ENCODE measurements at regions not wholly inside any gene's neighbourhood (a gene's known extent, or its start where the extent isn't known, plus 50 kb on each side); places are given as distances from the start of the nearest gene placed in this dataset.

DNA sequence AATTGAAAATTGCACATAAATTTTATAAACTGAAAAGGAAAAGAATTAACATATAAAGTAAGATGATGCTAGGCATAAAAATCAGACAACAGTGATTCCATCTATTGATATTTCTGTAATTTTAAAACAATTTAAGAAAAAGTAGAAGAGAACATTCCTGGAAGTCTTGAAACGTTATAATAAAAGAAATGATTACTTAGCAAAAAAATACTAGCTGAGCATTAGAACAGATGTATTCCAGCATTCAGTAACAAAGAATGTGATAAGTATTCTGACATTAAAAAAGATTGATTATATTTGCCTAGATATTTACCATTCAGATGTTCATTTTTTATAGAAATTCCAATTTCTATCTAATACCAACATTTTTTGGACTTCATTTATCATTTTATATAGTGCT lies 120.1 kb upstream of the PPP1R9A start:
- peaks cover 0 to 3% (median 0%) of the 10 kb centered on the region in 4 experiments; a peak in 1 of 7 replicates for H3K4me1 ChIP-seq (replicated peaks in 1 of 4; ENCODE audit: control insufficient read depth in 3 of 4, insufficient read depth in 4 of 4, low read length in 3 of 4)
- no peak overlapping the region for H2BK5ac ChIP-seq (ENCODE audit: low read depth, low read length)
- no peak overlapping the region for H2BK120ac ChIP-seq (replicated peaks; ENCODE audit: low read depth, low read length)
- no peak for FAIRE-seq
- 96% methylated on average over 1 of the region's 1 CpG; no CpG with 5 or more reads in 1 of the 2 experiments for whole genome bisulfite sequencing, 2 experiments (ENCODE audit: extremely low coverage in 1 of 2, insufficient coverage in 1 of 2, insufficient read length in 1 of 2, insufficient replicate concordance in 2 of 2, low coverage in 1 of 2, low lambda C conversion rate in 2 of 2, missing lambda C conversion rate in 1 of 2)
- H3K27ac ChIP-seq (ENCODE audit: low read depth, low read length): no peak overlapping the region
- H3K23me2 ChIP-seq (ENCODE audit: low read depth, low read length): no peaks in the 10 kb centered on the region
- POLR2A ChIA-PET (ENCODE audit: partially characterized antibody): no interaction called here
- H3K4me3 ChIP-seq (ENCODE audit: extremely low read depth in 1 of 4, insufficient read depth in 2 of 4, low read depth in 3 of 4, low read length in 4 of 4): no peak overlapping the region
- H4K91ac ChIP-seq (replicated peaks; ENCODE audit: insufficient read length, low read length): no peak overlapping the region
- H2BK15ac ChIP-seq (ENCODE audit: low read length): no peak overlapping the region
- H3K36me3 ChIP-seq (ENCODE audit: control insufficient read depth in 2 of 4, insufficient read depth in 4 of 4, low read length in 3 of 4): no peaks in the 10 kb centered on the region
- no peak overlapping the region for H4K8ac ChIP-seq (ENCODE audit: extremely low read depth, insufficient read depth, low read length)
- no peaks in the 10 kb centered on the region for H3K79me1 ChIP-seq (ENCODE audit: low read depth, low read length)
- H3K4me2 ChIP-seq (ENCODE audit: insufficient read depth in 1 of 2, low read depth in 2 of 2, low read length in 2 of 2): no peak overlapping the region
- H2BK12ac ChIP-seq (ENCODE audit: low read depth, low read length): no peak overlapping the region
- no peak overlapping the region for H2AFZ ChIP-seq (ENCODE audit: low read length)
- DNase-seq (ENCODE audit: low read depth in 1 of 2, low spot score in 2 of 2): no peak
- no peak overlapping the region for H3K9ac ChIP-seq (replicated peaks in 1 of 4; ENCODE audit: extremely low read depth in 1 of 4, low read depth in 3 of 4, low read length in 3 of 4)
- H3K14ac ChIP-seq (ENCODE audit: insufficient read length): no peak overlapping the region
- H3K23ac ChIP-seq (ENCODE audit: insufficient read length): no peak overlapping the region
- no peak overlapping the region for H3K56ac ChIP-seq (replicated peaks; ENCODE audit: insufficient read length, low read depth, low read length)
- no peak overlapping the region for H3K4ac ChIP-seq (replicated peaks; ENCODE audit: insufficient read length, low read depth, low read length)
- CTCF ChIA-PET (ENCODE audit: partially characterized antibody): no interaction called here
- no peak overlapping the region for H4K5ac ChIP-seq (ENCODE audit: insufficient read length, low read depth, low read length)
- no peaks in the 10 kb centered on the region for H4K20me1 ChIP-seq (replicated peaks in 1 of 2; ENCODE audit: control insufficient read depth in 1 of 2, insufficient read depth in 2 of 2, low read length in 2 of 2)
- H2AK5ac ChIP-seq (ENCODE audit: low read depth, low read length): no peak overlapping the region
- H3K27me3 ChIP-seq (replicated peaks in 1 of 4; ENCODE audit: control insufficient read depth in 3 of 4, extremely low read depth in 1 of 4, insufficient read depth in 3 of 4, low read length in 3 of 4): no peaks in the 10 kb centered on the region
- no peaks in the 10 kb centered on the region for H3K9me3 ChIP-seq (ENCODE audit: insufficient read depth in 2 of 2, low read depth in 1 of 2, low read length in 1 of 2)
- no peaks in the 10 kb centered on the region for H3K79me2 ChIP-seq (ENCODE audit: control insufficient read depth in 1 of 2, insufficient read depth in 2 of 2, low read length in 2 of 2)
- no peak overlapping the region for H3K18ac ChIP-seq (ENCODE audit: extremely low read depth, low read length)
- no peak overlapping the region for H2BK20ac ChIP-seq (ENCODE audit: low read length)
- TF ChIP-seq POLR2AphosphoS5 (IDR thresholded peaks at IDR 0.05; ENCODE audit: low read depth, low read length) (no peak), E2F6 (IDR thresholded peaks at IDR 0.05) (no peak), CTCF (IDR thresholded peaks at IDR 0.05; ENCODE audit: control extremely low read depth in 1 of 3, insufficient read depth in 1 of 3, low read depth in 1 of 3, low read length in 3 of 3) (no peak), CTBP2 (IDR thresholded peaks at IDR 0.05; ENCODE audit: borderline replicate concordance, insufficient read depth, insufficient read length, low read length) (no peak), EP300 (IDR thresholded peaks at IDR 0.05; ENCODE audit: borderline replicate concordance in 1 of 2, low read depth in 2 of 2, low read length in 2 of 2) (no peak), POU5F1 (IDR thresholded peaks at IDR 0.05; ENCODE audit: low read depth, low read length) (no peak), PHF8 (conservative IDR thresholded peaks at IDR 0.05; ENCODE audit: low read depth, low read length) (no peak), CEBPB (IDR thresholded peaks at IDR 0.05; ENCODE audit: low read depth, low read length) (no peak), NANOG (IDR thresholded peaks at IDR 0.05; ENCODE audit: insufficient read depth, low read depth, low read length, poor library complexity, severe bottlenecking) (no peak), SUZ12 (IDR thresholded peaks at IDR 0.05; ENCODE audit: low read length) (no peak), EGR1 (IDR thresholded peaks at IDR 0.05; ENCODE audit: borderline replicate concordance, low read depth, low read length) (no peak), TCF12 (IDR thresholded peaks at IDR 0.05; ENCODE audit: low read depth, low read length) (no peak)

Measured in H1 (cell line).